IMR-90 (cell line): ENCODE measurements at regions not wholly inside any gene's neighbourhood (a gene's known extent, or its start where the extent isn't known, plus 50 kb on each side); places are given as distances from the start of the nearest gene placed in this dataset. TPM values are rescaled to one million over a fixed set of nuclear protein-coding genes. Genes with fewer than 3 reads are reported as not detected.

Source experiments
- microRNA-seq, 2 experiments: library from miRNA; stranded (forward) in 1 of 2; unstranded in 1 of 2; fragments of 10-50 nt in 1 of 2; fragments of <30 nt in 1 of 2; gene quantifications in 1 of 2; microRNA quantifications in 1 of 2; one replicate each; pipeline versions ENCODE3 to v1.1.0; 2013 to 2020; ENCODE audit not compliant: insufficient read depth in 1 of 2, insufficient read length in 1 of 2, unreplicated experiment in 1 of 2
- small RNA-seq, 5 experiments: library from RNA; depleted of rRNA; stranded (forward); fragments of <200 nt; gene quantifications; one replicate each; pipeline ENCODE3, GENCODE V24; 2012

Small RNAs in the stretch of these regions (microRNA-seq; reads per million reads assigned to microRNA genes)
- not detected for gene RF00056 (ENCODE audit: insufficient read depth, insufficient read length)

Small RNAs in the stretch of these regions (small RNA-seq; reads per million reads assigned to genes)
- gene RF00056, result 0 to 0.11 (median 0) reads per million in 5 experiments
